ENCODE measurements at regions not wholly inside any gene's neighbourhood (a gene's known extent, or its start where the extent isn't known, plus 50 kb on each side); places are given as distances from the start of the nearest gene placed in this dataset.
A peak's percentile ranks its signal among the peaks of the same experiment; 100 is the strongest.

DNA sequence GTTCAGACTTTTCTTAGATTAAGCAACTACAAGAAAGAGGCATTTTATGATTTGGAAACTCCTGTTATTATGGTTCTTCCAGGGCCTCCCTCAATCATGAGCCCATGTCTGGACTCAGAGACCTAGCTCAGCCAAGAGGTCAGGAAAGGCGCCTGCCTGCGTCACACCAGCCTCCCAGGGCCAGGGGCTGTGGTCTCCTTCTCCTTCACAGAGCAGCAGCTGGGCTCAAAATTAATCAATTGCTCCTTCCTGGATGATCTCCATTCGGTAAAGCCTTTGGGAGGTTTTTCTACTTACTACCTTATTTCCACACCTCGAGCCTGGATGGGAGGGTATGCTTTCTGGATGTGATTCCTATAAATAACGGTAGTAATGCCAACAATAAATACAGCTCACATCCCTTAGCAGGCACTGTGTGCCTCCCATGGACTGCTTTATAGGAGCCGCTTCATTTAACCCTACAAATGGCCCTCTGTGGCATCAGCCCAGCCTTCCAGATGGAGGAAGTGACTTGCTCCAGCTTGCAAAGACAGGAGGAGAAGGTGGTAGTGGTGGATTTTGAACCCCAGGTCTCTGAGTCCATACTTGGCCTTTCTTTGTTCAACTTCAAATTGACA lies 1445.6 kb downstream of the TBC1D22A start:
- no peak overlapping the region for H3K27ac Mint-ChIP-seq
- DNase-seq (no peak), ATAC-seq (no peak)
- no peak overlapping the region for H3K4me3 Mint-ChIP-seq
- H3K27me3 Mint-ChIP-seq = peaks cover 0 to 21% (median 10%) of the 10 kb centered on the region in 5 donors
- peaks cover 0 to 4% (median 0%) of the 10 kb centered on the region in 9 donors for H3K9me3 Mint-ChIP-seq
- POLR2A ChIA-PET = no interaction called here
- peaks cover 0 to 3% (median 0%) of the 10 kb centered on the region in 4 donors for H3K4me1 Mint-ChIP-seq
- H3K36me3 Mint-ChIP-seq = no peaks in the 10 kb centered on the region

DNA sequence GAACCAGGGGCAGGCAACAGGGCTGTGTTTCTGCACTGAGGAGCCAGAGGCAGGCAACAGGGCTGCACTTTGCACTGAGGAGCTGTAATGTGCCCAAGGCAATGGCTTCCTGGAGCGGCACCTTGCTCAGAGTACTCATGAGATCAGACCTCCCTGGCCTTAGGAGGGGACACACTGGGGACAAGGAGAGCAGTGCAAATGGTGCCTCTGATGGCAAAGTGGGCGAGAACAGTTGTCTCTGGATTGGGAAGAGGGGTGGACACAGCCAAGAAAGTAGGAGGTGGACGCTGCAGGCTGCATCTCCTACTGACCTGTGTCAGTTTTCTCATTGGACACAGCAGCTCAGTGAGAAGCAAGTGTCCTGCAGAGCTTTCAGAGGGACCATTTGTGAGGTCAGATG lies 1443.3 kb downstream of the TBC1D22A start:
- no peak overlapping the region for H3K27ac Mint-ChIP-seq
- no peak overlapping the region for H3K4me3 Mint-ChIP-seq
- DNase-seq (no peak), ATAC-seq (no peak)
- POLR2A ChIA-PET = no interaction called here
- peaks cover 0 to 4% (median 0%) of the 10 kb centered on the region in 9 donors for H3K9me3 Mint-ChIP-seq
- H3K4me1 Mint-ChIP-seq = peaks cover 0 to 3% (median 0%) of the 10 kb centered on the region in 4 donors
- H3K36me3 Mint-ChIP-seq = no peaks in the 10 kb centered on the region
- peaks cover 0 to 18% (median 11%) of the 10 kb centered on the region in 5 donors for H3K27me3 Mint-ChIP-seq

DNA sequence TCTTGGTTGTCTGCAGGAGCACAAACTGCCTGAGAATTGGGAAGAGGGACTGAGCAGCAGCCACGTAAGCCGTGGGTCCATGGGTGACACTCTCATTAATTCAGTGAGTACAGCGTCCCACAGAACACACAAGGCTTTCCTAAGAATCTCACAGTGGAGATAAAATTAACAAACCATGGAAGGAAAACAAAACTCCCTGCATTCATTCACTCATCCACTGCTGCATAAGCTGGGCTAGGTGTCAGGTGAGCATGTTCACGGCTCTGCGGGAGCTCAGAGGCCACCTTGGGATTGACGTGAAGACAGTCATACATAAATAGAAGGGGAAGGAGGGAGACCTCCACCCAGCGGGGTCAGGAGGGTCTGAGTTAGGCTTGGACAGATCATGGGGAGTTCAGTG lies 1442.7 kb downstream of the TBC1D22A start:
- POLR2A ChIA-PET = no interaction called here
- ATAC-seq = no peak
- no peaks in the 10 kb centered on the region for H3K36me3 Mint-ChIP-seq
- peaks cover 0 to 4% (median 0%) of the 10 kb centered on the region in 9 donors for H3K9me3 Mint-ChIP-seq
- H3K27me3 Mint-ChIP-seq = peaks cover under 1 to 20% (median 11%) of the 10 kb centered on the region in 5 donors
- H3K27ac Mint-ChIP-seq = no peak overlapping the region
- H3K4me1 Mint-ChIP-seq = peaks cover 0 to 3% (median 0%) of the 10 kb centered on the region in 4 donors
- no peak overlapping the region for H3K4me3 Mint-ChIP-seq
- DNase-seq = no peak

DNA sequence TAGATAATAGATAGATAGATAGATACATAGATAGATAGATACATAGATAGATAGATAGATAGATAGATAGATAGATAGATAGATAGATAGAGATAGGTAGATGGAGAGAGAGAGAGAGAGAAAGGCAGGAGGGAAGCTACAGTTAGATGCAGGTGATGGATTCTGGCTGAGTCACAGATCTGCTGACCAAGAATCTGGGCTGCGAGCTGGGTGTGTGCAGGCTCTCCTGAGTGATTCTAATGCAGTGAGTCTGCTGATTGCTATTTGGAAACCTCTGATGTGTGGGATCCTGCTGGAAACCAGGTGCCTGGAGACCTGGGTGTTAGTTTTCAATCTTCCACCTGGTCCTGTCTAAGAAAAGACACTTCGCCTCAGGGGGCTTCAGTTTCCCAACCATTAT lies 1441.8 kb downstream of the TBC1D22A start:
- peaks cover 0 to 4% (median 0%) of the 10 kb centered on the region in 9 donors for H3K9me3 Mint-ChIP-seq
- no peaks in the 10 kb centered on the region for H3K36me3 Mint-ChIP-seq
- DNase-seq (no peak), ATAC-seq (no peak)
- peaks cover 2 to 16% (median 10%) of the 10 kb centered on the region in 5 donors for H3K27me3 Mint-ChIP-seq
- no peak overlapping the region for H3K4me3 Mint-ChIP-seq
- H3K27ac Mint-ChIP-seq = no peak overlapping the region
- peaks cover 0 to 3% (median 0%) of the 10 kb centered on the region in 4 donors for H3K4me1 Mint-ChIP-seq
- POLR2A ChIA-PET = no interaction called here

DNA sequence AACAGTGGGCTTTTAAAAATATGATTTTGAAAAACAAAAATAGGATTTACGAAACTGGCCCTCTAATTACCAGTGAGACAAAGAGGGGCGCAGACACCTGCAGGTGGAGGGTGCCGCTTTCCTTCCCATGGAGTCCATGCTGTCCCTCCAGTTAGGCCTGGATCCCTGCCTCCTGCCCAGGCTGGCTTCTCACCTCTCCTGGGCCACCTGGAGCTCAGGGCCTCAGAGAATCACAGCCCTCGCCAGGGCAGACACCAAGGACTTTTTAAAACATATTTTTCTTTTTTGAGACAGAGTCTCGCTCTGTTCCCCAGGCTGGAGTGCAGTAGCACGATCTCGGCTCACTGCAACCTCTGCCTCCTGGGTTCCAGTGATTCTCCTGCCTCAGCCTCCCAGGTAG lies 1437.2 kb downstream of the TBC1D22A start:
- Mint-ChIP-seq H3K9me3 (peaks cover 0 to 7% (median 0%) of the 10 kb centered on the region in 9 donors), H3K27me3 (peaks cover 19 to 51% (median 27%) of the 10 kb centered on the region in 5 donors), H3K4me1 (peaks cover 0 to 3% (median 0%) of the 10 kb centered on the region in 4 donors), H3K36me3 (no peaks in the 10 kb centered on the region), H3K27ac (no peak overlapping the region), H3K4me3 (no peak overlapping the region)
- POLR2A ChIA-PET = no interaction called here
- ATAC-seq (no peak), DNase-seq (no peak)

DNA sequence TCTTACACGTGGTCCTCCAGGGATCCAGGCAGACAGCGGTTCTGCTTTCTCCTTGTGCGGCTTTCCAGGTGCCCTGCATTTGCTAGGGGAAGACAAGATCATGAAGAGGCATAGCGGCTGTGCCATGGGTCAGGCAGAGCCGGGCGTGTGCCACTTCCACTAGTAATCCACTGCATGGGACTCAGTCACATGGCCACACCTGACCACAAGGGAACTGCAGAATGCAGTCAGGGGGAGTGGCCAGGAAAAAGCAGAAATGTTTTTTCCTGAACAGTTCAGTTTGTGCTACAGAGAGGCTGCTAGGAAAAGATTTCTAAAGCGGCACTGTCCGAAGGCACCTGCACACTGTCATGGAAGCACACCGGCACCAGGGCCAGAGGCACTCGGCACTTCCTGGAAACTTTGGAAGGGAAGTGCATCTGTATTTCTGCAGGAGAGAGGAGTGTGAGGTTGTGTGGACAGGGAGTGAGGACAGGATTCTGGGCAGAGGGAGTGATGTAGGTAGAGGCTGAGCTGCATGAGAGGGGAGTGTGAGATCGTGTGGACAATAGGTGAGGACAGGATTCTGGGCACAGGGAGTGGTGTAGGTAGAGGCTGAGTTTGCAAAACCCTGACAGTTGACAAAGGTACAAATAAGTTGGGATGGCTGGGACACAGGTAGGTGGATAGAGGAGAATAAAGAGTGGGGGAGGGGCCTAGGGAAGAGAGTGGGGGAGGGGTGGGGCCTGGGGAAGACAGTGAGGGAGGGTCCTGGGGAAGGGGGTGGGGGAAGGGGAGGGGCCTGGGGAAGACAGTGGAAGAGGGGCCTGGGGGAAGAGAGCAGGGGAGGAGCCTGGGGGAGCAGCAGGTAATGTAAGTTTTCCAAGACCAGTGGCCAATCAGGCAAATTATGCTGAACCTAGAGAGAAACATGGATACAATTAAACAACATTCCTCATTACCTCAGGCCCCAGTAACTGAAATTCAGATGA lies 1436.3 kb downstream of the TBC1D22A start:
- peaks cover 0 to 3% (median 0%) of the 10 kb centered on the region in 4 donors for H3K4me1 Mint-ChIP-seq
- POLR2A ChIA-PET = no interaction called here
- peaks cover 0 to 9% (median 0%) of the 10 kb centered on the region in 9 donors for H3K9me3 Mint-ChIP-seq
- H3K4me3 Mint-ChIP-seq = no peak overlapping the region
- DNase-seq (no peak), ATAC-seq (no peak)
- H3K27ac Mint-ChIP-seq = no peak overlapping the region
- no peaks in the 10 kb centered on the region for H3K36me3 Mint-ChIP-seq
- H3K27me3 Mint-ChIP-seq = peaks cover 19 to 53% (median 27%) of the 10 kb centered on the region in 5 donors

DNA sequence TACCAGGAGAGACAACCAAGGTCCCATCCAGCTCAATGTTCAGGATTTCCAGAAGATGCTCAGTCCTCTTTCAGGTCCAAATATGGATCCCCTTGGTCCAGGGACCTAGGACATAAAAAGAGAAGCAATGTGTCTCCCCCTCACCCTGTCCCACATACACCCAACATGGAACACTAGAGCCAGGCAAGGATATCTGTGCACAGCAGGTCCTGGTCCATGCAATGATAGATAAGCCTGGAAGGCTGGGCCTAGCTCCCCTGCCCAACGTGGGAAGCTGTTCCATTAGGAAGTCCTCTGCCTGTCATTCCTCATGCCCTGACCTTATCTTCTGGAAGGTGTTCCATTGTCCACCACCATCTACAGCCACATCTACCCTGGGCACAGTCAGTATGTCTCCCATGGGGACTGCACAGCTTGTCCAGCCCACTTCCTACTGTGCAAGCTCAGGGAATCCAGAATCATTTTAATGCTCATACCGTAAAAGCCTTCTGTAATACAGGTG lies 1434.8 kb downstream of the TBC1D22A start:
- peaks cover 0 to 6% (median 0%) of the 10 kb centered on the region in 3 donors for H3K36me3 Mint-ChIP-seq
- POLR2A ChIA-PET = no interaction called here
- peaks cover 19 to 53% (median 23%) of the 10 kb centered on the region in 5 donors for H3K27me3 Mint-ChIP-seq
- ATAC-seq (no peak), DNase-seq (no peak)
- H3K4me1 Mint-ChIP-seq = peaks cover 0 to 3% (median 0%) of the 10 kb centered on the region in 4 donors
- no peak overlapping the region for H3K4me3 Mint-ChIP-seq
- H3K9me3 Mint-ChIP-seq = peaks cover 2 to 19% (median 4%) of the 10 kb centered on the region in 9 donors
- no peak overlapping the region for H3K27ac Mint-ChIP-seq

DNA sequence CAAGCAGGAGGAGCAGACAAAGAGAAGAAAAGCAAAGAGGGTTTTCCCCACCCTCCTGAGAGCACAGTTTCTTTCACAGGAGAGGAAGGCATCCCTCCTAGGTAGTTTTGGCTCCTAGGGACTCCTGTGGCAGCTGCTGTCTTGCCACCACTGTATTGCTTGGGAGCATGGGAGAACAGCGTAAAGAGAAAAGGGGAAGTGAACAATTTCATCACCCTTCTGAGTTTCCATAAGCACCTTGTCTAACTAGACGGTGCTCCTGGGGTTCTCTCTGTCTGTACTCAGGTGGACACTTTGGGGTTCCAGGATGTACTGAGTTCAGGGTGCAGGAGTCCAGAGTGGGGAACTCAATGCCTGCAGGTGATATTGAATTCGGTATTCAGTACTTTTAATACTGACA lies 1430.5 kb downstream of the TBC1D22A start:
- Mint-ChIP-seq H3K4me3 (no peak overlapping the region), H3K27ac (no peak overlapping the region), H3K9me3 (peaks cover 8 to 41% (median 21%) of the 10 kb centered on the region in 9 donors), H3K27me3 (peaks cover 8 to 30% (median 14%) of the 10 kb centered on the region in 5 donors), H3K36me3 (peaks cover 0 to 18% (median 5%) of the 10 kb centered on the region in 3 donors), H3K4me1 (peaks cover 0 to 3% (median 2%) of the 10 kb centered on the region in 4 donors)
- ATAC-seq = no peak
- DNase-seq = no peak
- POLR2A ChIA-PET = no interaction called here

DNA sequence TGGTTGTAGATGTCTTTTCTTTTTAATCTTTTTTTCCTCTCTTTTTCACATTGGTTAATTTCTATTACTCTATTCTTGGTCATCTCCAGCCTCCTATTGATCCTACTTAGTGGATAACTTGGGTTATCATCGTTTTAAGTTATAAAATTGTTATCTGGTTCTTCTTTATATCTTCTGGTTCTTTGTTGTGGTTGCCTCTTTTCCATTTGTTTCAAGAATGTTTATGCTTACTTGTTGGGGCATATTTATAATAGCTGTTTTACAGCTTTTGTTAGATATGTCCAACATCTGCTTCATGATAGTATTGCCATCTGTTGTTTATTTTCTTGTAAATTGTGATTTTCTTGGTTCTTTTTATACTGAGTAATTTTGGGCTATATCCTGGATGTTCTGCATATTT lies 1429.6 kb downstream of the TBC1D22A start:
- Mint-ChIP-seq H3K36me3 (peaks cover 0 to 18% (median 5%) of the 10 kb centered on the region in 3 donors), H3K27me3 (peaks cover 6 to 21% (median 7%) of the 10 kb centered on the region in 5 donors), H3K9me3 (peaks cover 8 to 41% (median 21%) of the 10 kb centered on the region in 9 donors), H3K27ac (no peak overlapping the region), H3K4me1 (peaks cover 0 to 3% (median 2%) of the 10 kb centered on the region in 4 donors), H3K4me3 (no peak overlapping the region)
- DNase-seq = no peak
- no peak for ATAC-seq
- POLR2A ChIA-PET = no interaction called here

DNA sequence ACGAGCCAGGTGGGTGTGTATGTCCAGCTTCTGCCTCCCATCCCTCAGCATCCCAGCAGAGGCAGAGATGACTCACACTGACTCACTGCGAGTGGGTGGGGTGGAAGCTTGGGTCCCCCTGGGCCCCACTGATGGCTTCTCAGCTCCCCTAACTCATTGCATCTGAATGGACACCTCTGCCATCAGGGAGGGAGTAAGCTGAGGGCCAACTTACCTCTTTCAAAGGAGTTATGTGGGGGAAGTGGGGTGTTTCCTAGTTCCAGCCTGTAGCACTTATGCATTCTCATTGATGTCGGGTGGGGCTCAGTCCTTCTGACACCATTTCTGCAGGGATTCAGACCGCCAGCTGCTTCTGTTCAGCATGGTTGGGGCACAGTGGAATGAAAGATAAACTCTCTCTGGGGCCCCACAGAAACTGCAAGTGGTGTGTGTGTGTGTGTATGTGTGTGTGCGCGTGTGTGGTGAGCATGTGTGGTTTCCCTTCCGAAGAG lies 1425.8 kb downstream of the TBC1D22A start:
- Mint-ChIP-seq H3K36me3 (peaks cover 0 to 18% (median 5%) of the 10 kb centered on the region in 3 donors), H3K27me3 (peaks cover 0 to 6% (median 2%) of the 10 kb centered on the region in 5 donors), H3K27ac (no peak overlapping the region), H3K4me1 (peaks cover 0 to 15% (median 8%) of the 10 kb centered on the region in 4 donors), H3K4me3 (peak overlapping the region in 1 of 10 donors; percentile 41), H3K9me3 (peaks cover 8 to 33% (median 24%) of the 10 kb centered on the region in 9 donors)
- DNase-seq (peak in 1 of 10 donors; percentile 25), ATAC-seq (no peak)
- POLR2A ChIA-PET = no interaction called here

DNA sequence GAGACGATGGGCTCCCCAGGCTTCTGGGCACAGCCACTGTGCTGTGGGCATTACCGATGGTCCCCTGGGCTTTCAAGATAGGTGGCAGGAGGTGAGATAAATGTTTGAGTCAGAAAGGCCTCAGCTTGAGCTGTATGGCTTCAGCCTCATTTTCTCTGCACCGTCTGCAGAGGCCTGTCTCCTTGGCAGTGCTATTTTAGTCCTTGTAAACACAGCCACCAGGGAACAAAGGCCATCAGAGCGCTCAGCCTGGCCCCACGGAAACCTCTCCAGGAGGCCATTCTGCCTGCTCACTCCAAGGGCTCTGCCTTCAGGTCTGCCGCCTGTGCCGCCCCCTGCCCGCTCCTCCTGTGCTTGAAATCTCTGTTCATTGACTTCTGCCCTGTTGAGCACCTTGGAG lies 1424.9 kb downstream of the TBC1D22A start:
- DNase-seq (no peak), ATAC-seq (no peak)
- Mint-ChIP-seq H3K9me3 (peaks cover 7 to 29% (median 20%) of the 10 kb centered on the region in 9 donors), H3K4me1 (peaks cover 0 to 15% (median 8%) of the 10 kb centered on the region in 4 donors), H3K4me3 (peak overlapping the region in 1 of 10 donors; percentile 47), H3K27ac (no peak overlapping the region), H3K36me3 (peaks cover 0 to 13% (median 5%) of the 10 kb centered on the region in 3 donors), H3K27me3 (peaks cover 0 to 6% (median 2%) of the 10 kb centered on the region in 5 donors)
- POLR2A ChIA-PET = no interaction called here

DNA sequence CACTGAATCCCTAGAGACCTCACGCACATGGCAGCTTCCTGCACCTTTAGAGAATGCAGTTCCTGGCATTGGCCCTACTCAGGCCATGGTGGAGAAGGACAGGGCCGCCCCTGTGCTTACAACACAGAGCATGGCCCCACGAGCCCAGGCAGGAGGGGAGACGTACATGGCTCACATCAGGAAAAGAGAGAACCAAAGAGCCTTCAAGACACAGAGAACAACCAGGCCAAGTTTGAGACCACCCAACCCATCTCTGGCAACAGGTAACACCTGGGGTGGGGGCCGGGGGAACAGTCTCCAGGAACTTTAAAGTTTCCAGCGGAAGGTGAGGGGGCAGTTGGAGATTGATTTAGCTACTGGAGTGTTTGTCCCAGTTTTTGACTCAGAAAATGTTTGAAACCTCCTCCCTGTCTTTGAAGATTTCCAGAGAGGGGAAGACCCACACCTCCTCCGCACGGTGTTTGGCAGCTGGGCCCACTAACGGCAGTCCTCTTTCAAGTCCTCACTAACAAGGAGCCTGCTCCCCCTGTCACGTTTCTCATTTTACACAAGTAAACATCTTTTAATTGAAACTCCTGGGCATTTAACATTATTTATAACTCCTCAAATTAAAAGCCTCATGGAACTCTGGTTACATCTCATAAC lies 1423.8 kb downstream of the TBC1D22A start:
- peaks cover 0 to 2% (median 2%) of the 10 kb centered on the region in 3 donors for H3K36me3 Mint-ChIP-seq
- POLR2A ChIA-PET = no interaction called here
- H3K4me1 Mint-ChIP-seq = peaks cover 0 to 15% (median 8%) of the 10 kb centered on the region in 4 donors
- no peak for DNase-seq
- no peak for ATAC-seq
- H3K4me3 Mint-ChIP-seq = peak overlapping the region in 1 of 10 donors; percentile 45
- peaks cover under 1 to 19% (median 10%) of the 10 kb centered on the region in 9 donors for H3K9me3 Mint-ChIP-seq
- H3K27ac Mint-ChIP-seq = no peak overlapping the region
- H3K27me3 Mint-ChIP-seq = peaks cover 0 to 5% (median 3%) of the 10 kb centered on the region in 5 donors

Data from naive thymus-derived CD8-positive, alpha-beta T cell (primary cell).